HG02885 (cell line): ENCODE measurements at regions not wholly inside any gene's neighbourhood (a gene's known extent, or its start where the extent isn't known, plus 50 kb on each side); places are given as distances from the start of the nearest gene placed in this dataset.

Experiments
- ATAC-seq: cut with Tn5 transposase; IDR thresholded peaks from one replicate; pipeline ENCODE4 v1.9.1; 2021; ENCODE audit warnings: mild to moderate bottlenecking; ENCODE audit not compliant: unreplicated experiment, poor library complexity

DNA sequence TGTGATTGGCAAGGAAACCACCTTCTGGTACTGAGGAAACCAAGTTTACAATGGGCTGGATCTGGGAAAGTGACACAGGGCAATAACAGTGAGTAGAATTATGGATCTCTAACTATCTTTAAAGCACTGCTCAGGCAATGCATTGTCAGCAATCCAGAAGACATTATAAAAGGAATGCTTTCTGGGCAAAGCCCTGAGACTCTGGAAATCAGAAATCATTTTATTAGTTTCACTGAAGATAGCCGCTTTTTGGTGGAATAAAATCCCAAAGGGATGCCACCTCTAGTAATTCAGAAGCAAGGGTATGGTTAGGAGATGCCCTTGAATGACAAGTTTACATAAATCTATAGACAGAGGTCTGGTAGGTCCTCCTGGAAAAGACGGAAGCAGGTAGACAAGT lies 211.1 kb downstream of the DMRT2 start:
- no peak for ATAC-seq

DNA sequence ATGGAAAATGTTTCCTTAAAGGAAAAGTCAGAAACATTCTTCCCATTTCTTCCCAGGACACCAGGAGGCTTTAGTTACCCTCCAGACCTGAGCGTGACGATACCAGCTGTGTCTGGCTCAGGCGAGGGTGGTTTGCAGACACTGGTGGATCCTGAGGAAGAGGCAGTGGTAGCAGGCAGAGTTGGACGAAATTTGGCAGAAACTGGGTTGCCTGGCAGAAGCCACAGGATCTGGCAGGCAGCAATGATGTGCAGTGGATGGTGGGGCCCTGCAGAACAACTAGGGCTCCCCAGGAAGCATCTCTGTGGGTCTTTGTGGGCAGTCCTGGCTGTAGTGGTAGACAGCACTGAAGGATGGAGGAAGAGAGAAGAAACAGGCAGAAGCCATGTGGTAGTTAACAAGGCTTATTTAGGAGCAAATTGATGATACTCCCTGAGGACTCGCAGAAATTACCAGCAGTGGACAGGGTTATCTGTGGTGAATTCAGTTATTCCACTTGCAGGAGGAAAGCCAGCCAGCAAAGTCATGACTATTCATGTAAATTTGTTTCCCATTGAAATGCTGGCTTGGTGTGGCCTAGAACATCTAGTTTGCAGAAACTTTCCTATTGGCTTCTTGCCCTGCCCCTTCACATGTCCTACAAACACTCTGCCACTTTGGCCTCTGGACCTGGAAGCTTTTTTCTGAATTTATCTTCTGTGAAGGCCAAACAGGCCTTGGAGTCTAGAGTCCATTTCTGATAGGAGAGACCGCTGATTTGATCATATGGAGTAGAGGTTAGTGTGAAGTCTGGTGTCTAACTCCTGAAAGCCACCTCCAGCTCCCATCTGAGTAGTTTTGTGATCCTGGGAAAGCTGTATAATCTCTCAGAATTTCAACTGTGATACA lies 212.0 kb downstream of the DMRT2 start:
- no peak for ATAC-seq

DNA sequence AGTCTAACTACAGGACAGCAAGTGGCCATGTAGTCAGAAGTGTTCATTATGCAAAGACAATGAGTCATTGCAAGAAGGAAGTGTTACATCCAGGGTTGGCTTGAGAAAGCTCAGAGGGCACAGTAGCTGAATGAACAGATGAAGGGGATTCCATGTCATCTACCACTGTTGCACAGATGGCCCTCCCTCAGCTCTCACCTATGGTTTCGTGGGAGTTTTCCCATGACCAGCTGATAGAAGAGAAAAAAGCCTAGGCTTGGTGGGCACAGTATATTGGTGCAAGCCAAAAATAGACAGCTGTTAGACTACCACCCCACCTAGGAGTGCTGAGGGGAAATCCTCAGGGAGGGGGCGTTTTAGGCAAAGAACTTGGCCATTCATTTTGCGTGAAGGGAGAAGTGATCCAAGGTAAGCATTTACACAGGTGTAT lies 217.0 kb downstream of the DMRT2 start:
- no peak for ATAC-seq

DNA sequence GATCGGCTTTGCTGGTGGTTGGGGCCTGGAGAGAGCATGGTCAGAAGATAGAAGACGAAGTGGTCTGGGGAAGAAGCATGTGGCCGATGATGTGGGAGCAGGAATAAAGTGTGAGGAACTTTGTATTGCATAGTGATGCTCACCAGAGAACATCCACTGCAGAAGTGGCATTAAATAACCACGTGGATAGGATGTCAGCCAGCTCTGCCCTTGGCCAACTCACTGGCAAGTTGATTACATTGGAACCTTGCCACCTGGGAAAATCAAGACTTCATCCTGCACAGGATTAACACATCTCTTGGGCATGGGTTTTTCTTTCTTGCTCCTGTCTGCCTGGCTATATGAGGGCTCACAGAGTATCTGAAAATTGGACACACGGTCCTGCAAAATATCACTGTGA lies 217.4 kb downstream of the DMRT2 start:
- no peak for ATAC-seq

- no peak for ATAC-seq
These were observed 219.6 kb downstream of the DMRT2 start for GRCh38 chr9:1269533-1270315.

DNA sequence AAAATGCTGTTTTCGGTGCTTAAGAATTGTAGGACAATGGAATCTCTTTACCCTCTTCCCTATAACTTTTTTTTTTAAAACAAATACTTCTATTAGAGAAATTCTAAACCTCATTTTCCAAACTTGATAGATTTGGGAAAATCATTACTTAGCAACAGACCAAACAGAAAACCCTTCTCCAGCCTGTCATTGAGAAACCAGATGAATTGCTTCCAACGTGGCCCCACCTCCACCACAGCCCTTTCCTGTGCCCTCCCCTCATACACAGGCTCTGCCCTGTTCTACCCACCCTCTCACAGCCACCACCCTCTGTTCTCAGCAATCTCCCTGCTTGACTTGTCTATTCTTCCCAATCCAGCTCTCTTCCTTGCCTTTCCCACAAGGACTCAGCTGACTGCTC lies 221.2 kb downstream of the DMRT2 start:
- ATAC-seq, result no peak

DNA sequence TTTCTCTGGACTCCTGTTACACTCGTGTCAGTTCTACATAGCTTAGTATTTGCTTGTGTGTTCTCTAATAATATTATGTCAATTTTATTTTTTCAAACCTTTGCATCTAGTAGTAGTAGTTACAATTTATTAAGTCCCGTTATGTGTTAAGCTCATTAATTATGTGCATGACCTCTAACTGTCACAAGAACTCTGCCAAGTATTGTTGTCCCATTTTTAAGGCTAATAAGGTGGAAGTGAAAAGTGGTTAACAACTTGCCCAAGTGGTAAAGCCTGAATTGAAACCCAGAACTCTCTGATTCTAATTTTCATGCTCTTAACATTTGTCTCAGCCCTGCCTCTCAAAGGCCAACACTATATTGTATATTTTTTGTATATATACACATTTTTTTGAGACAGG lies 221.6 kb downstream of the DMRT2 start:
- no peak for ATAC-seq

DNA sequence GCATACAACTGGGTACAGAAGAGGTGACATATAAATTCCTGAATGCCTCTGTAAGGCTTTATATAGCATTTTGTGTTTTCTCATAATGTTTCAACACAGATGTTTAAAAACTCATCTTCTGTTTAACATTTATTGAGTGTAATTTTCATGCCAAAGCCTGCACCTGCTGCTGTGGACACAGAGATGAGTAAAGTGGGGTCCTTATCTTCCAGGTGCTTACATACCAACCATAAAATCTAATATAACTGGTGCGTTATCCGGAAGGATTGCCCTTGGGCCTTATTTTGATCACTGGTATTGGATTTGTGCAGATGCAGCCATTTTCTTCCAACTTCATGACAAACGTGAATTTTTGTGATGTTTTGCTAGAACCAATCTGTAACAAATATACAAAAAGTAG lies 222.3 kb downstream of the DMRT2 start:
- ATAC-seq, result no peak

DNA sequence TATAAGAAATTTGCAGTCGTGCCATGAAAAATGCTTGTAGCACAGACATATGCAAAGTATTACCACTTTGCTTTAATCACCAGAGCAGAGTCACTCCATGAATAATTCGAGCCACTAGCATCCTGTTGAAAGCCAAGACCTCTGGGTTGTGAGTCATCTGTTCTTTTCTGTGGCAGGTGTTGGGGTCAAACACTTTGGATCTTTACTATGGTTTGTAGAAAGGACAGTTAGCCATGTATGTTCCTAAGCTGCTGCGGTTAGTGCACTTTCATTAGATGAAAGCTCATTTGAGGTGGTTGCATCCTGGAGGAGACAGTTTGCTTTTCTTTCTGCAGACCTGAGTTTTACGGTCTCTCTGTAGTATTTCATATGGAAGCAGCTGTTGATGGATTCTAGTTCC lies 223.7 kb downstream of the DMRT2 start:
- no peak for ATAC-seq

- no peak for ATAC-seq
These were observed 224.2 kb downstream of the DMRT2 start for GRCh38 chr9:1274334-1274733.

GRCh38 chr9:1276474-1276873 lies 226.3 kb downstream of the DMRT2 start:
- ATAC-seq, result no peak

GRCh38 chr9:1284727-1285126 lies 234.6 kb downstream of the DMRT2 start:
- no peak for ATAC-seq

- ATAC-seq, result no peak
These were observed 235.4 kb downstream of the DMRT2 start for GRCh38 chr9:1285526-1285925.

- no peak for ATAC-seq
These were observed 242.2 kb downstream of the DMRT2 start for GRCh38 chr9:1292384-1292783.

- no peak for ATAC-seq
These were observed 244.6 kb downstream of the DMRT2 start for GRCh38 chr9:1294641-1295258.

DNA sequence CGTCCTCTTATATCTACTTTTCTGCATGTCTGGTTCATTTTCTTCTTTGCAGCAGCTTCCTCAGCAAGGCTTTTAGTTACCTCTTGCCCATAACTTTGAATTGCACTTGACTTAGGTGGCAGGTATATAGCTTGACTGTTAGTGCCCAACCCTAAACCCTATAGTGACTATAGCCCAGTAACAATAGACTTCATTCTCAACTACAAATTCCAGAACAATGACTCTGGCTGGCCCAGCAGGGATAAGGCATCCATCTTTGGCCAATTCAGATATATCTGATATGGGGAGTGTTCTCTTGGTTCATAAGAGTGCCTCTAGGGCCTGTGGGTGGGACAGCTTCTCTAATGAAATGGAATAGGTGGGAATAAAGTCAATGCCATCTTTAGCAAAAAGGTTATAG lies 246.2 kb downstream of the DMRT2 start:
- no peak for ATAC-seq

DNA sequence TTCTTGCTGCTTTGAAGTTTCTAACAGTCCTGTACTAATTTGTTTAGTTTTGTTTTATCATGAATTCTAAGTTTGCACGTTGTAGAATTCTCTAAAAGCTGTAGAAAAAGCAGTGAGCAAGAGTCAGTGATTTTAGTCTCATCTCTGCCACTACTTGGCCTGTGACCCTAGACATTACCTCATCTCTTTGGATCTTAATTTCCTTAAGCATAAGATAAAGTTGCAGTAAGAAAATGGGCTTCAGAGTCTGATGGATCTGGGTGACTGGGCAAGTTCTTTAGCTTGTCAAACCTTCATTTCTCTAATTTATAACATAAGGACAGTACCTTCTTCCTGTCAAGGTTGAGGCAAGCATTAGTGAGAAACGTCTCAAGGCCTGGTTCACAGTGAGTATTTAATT lies 247.9 kb downstream of the DMRT2 start:
- ATAC-seq, result no peak

DNA sequence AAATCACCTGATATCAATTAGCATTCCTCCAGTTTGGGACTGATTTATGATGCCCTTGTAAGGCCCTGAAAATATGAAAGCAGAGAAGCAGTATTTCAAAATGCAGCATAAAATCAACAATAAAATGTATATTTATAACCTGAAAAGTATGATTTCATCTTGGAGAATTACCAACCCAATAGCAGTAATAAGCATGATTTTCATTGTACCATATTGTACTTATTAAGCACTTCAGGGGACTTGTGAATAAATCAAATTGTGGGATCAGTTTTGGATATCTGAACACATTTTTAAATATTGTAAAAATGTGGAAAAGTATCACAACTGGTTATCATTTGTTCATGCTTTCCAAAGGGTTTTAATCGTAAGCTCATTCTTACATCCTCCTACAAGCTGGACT lies 250.8 kb downstream of the DMRT2 start:
- no peak for ATAC-seq

DNA sequence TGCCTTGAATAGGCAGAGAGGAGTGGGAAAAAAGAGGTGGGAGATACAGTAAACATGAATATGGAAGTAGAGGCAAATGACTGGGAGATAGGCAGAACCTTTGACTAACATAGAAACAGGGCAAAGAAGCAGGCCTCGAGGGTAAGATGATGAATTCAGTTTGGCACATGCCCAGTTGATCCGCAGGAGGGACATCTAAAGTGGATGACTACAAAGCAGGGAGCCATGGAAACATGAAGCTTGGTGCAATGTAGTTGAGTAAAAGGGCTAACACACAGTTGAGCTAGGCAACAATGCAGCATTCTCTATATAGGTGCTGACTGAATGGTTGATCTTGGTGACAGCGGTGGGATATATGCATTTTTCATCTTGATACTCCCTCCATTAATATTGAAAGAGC lies 253.8 kb downstream of the DMRT2 start:
- no peak for ATAC-seq

GRCh38 chr9:1311462-1312042 lies 261.4 kb downstream of the DMRT2 start:
- ATAC-seq, result no peak

DNA sequence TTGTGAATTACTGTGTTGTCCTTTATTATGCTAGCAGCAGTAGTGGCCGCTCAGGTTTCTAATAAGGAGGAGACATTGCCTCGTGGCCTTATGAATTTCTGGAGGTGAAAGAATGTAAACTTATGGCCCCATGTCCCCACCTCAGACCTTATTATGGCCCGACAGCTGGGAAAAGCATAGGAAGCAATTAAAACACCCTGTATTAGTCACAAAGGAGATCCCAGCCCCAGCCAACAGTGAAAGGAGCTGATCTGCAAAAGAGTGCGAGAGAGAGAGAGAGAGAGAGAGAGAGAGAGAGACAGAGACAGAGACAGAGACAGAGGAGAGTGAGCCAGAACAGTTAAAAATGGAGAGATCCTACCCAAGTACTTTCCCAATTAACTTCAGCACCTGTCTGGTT lies 269.3 kb downstream of the DMRT2 start:
- no peak for ATAC-seq
